H1 (cell line): ENCODE measurements at regions not wholly inside any gene's neighbourhood (a gene's known extent, or its start where the extent isn't known, plus 50 kb on each side); places are given as distances from the start of the nearest gene placed in this dataset.

Source experiments
- EZH2 ChIP-seq: fragments of 200-600 bp; sonication (generic); IDR thresholded peaks from 2 replicates; pipeline ENCODE4 v1.7.1; 2012; ENCODE audit warnings: low read depth, mild to moderate bottlenecking, moderate library complexity, low read length, inconsistent platforms; ENCODE audit not compliant: severe bottlenecking
- GABPA ChIP-seq: IDR thresholded peaks from 2 replicates; pipeline ENCODE4 v1.6.1; 2011; ENCODE audit warnings: mild to moderate bottlenecking, low read length, moderate library complexity, borderline replicate concordance; ENCODE audit not compliant: insufficient read depth

- TF ChIP-seq GABPA (no peak), EZH2 (no peak)
Measured at GRCh38 chr1:30196457-30196856, 526.9 kb downstream of the MATN1 start.
